GM12878 (cell line): ENCODE measurements at regions not wholly inside any gene's neighbourhood (a gene's known extent, or its start where the extent isn't known, plus 50 kb on each side); places are given as distances from the start of the nearest gene placed in this dataset.

Experiments used
- ATAC-seq: fragments of 200-7000 bp; cut with Tn5 transposase; 3 replicates; pipeline ENCODE4 v1.9.1; 2020; ENCODE audit warnings: mild to moderate bottlenecking, moderate library complexity
- BruUV-seq: library from RNA; stranded (reverse); fragments of 400-500 nt; replicated peaks from 2 replicates; lab custom pipeline; 2021; lab: Mats Ljungman, UMichigan
- CTCF ChIA-PET: fragments of 300-600 bp; sonication (Branson Sonifier 250); formaldehyde crosslinking; extraction: SDS; loops from one replicate; lab custom pipeline; 2021; ENCODE audit warnings: inconsistent platforms; lab: Yijun Ruan, JAX
- POLR2A ChIA-PET: fragments of 350-600 bp; formaldehyde crosslinking; extraction: SDS; loops from one replicate; lab custom pipeline; 2021; ENCODE audit warnings: inconsistent platforms; lab: Charles Lee
- RAD21 ChIA-PET: fragments of 300-600 bp; sonication (Branson Sonifier 250); formaldehyde crosslinking; loops from one replicate; lab custom pipeline; 2023; ENCODE audit warnings: antibody characterized with exemption; ENCODE audit not compliant: unreplicated experiment; lab: Charles Lee
- SMC1A ChIA-PET: fragments of 300-600 bp; sonication (Branson Sonifier 250); formaldehyde crosslinking; loops from one replicate; lab custom pipeline; 2023; ENCODE audit not compliant: unreplicated experiment, uncharacterized antibody; lab: Charles Lee
- DNase-seq: peaks from one replicate; pipeline ENCODE4 v3.0.0-alpha.2; 2011; ENCODE audit warnings: low read depth, low spot score
- FAIRE-seq: peaks from 3 replicates; lab custom pipeline; 2011; peaks lifted over from hg19 to GRCh38; lab: Jason Lieb, UNC
- H2AFZ ChIP-seq: 2 replicates; pipeline ENCODE4 v1.6.0; 2011; ENCODE audit warnings: low read depth, low read length, control low read depth; ENCODE audit not compliant: control insufficient read depth
- H3K27ac ChIP-seq: 2 replicates; pipeline ENCODE4 v1.5.1; 2011; ENCODE audit warnings: control low read depth; ENCODE audit not compliant: control insufficient read depth, insufficient read depth
- H3K27me3 ChIP-seq, 2 experiments: replicated peaks in 1 of 2; 2 replicates each; pipeline versions ENCODE4 v1.6.0 to v1.6.1; 2011; ENCODE audit warnings: low read length in 1 of 2; ENCODE audit not compliant: control insufficient read depth in 2 of 2, insufficient read depth in 2 of 2
- H3K36me3 ChIP-seq, 2 experiments: 2 replicates each; pipeline ENCODE4 v1.5.1; 2011; ENCODE audit warnings: low read length in 1 of 2; ENCODE audit not compliant: control insufficient read depth in 2 of 2, insufficient read depth in 2 of 2
- H3K4me1 ChIP-seq: 2 replicates; pipeline ENCODE4 v1.6.1; 2011; ENCODE audit warnings: mild to moderate bottlenecking, low read length, moderate library complexity, mixed read lengths; ENCODE audit not compliant: control insufficient read depth, insufficient read depth
- H3K4me2 ChIP-seq: 2 replicates; pipeline ENCODE4 v1.6.0; 2011; ENCODE audit warnings: control low read depth; ENCODE audit not compliant: control insufficient read depth, insufficient read depth
- H3K4me3 ChIP-seq: fragments of 200-600 bp; sonication (generic); 2 replicates; pipeline ENCODE4 v1.5.1; 2016
- H3K79me2 ChIP-seq: 2 replicates; pipeline ENCODE4 v1.6.0; 2011; ENCODE audit warnings: low read length; ENCODE audit not compliant: control insufficient read depth, insufficient read depth
- H3K9ac ChIP-seq: 2 replicates; pipeline ENCODE4 v1.8.0; 2011; ENCODE audit warnings: low read length, control low read depth, mixed read lengths; ENCODE audit not compliant: control insufficient read depth, insufficient read depth
- H3K9me3 ChIP-seq: replicated peaks from 3 replicates; pipeline ENCODE4 v1.5.1; 2011; ENCODE audit warnings: mild to moderate bottlenecking, low read length; ENCODE audit not compliant: control insufficient read depth, insufficient read depth
- H4K20me1 ChIP-seq: 2 replicates; pipeline ENCODE4 v1.6.0; 2011; ENCODE audit not compliant: control insufficient read depth, insufficient read depth
- REST ChIP-seq: IDR thresholded peaks from 2 replicates; pipeline ENCODE4 v1.6.1; 2012; ENCODE audit warnings: mild to moderate bottlenecking, low read depth, low read length
- STAT1 ChIP-seq: fragments of 450-650 bp; conservative IDR thresholded peaks from 2 replicates; pipeline ENCODE4 v1.6.1; 2014; ENCODE audit warnings: antibody characterized with exemption, mild to moderate bottlenecking
- WGBS: methylation state at CpG from one replicate; pipeline ENCODE4 v1.1.6; 2016; ENCODE audit warnings: low lambda C conversion rate; ENCODE audit not compliant: insufficient replicate concordance, insufficient coverage; ENCODE audit errors: missing lambda C conversion rate; 5-methylcytosine and 5-hydroxymethylcytosine counted together
- in situ Hi-C: fragments of 300-500 bp; cut with MboI; formaldehyde crosslinking; loops from 9 replicates; pipeline ENCODE4 v1.14.3; 2018; ENCODE audit warnings: mixed read lengths
- intact Hi-C: fragments of 100-400 bp; cut with micrococcal nuclease; formaldehyde crosslinking; loops from one replicate; pipeline ENCODE4 v1.14.2; 2022; ENCODE audit not compliant: unreplicated experiment
- TF ChIP-seq, protein P1 (sequence below): IDR thresholded peaks from 2 replicates; pipeline ENCODE4 v1.6.1; 2012; ENCODE audit warnings: improper control_type of control experiment, low read depth, low read length; ENCODE audit not compliant: insufficient replicate concordance
- TF ChIP-seq, protein P2 (sequence below): fragments of 450-650 bp; IDR thresholded peaks from 2 replicates; pipeline ENCODE4 v1.6.1; 2017; ENCODE audit warnings: mild to moderate bottlenecking

DNA sequence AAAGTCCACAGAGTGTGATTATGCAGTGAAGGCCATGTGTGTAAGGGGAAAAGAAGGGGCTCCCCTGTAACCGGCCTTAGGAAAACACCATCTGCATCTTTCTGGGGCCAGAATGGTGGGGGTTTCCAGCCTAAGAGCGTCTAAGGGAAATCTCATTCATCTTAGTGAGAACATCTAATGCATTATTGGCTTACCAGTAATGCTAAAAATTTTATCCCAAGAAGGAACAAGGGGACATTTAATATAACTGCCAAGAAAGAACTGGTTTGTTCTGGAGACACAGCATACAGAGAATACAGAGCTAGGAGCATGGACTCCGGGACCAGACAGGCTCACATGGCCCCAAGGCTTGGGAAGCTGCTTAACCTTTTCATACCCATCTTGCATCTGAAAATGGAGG, 58.3 kb upstream of the DSCAM start (continued):
- TF ChIP-seq, protein P1, sequence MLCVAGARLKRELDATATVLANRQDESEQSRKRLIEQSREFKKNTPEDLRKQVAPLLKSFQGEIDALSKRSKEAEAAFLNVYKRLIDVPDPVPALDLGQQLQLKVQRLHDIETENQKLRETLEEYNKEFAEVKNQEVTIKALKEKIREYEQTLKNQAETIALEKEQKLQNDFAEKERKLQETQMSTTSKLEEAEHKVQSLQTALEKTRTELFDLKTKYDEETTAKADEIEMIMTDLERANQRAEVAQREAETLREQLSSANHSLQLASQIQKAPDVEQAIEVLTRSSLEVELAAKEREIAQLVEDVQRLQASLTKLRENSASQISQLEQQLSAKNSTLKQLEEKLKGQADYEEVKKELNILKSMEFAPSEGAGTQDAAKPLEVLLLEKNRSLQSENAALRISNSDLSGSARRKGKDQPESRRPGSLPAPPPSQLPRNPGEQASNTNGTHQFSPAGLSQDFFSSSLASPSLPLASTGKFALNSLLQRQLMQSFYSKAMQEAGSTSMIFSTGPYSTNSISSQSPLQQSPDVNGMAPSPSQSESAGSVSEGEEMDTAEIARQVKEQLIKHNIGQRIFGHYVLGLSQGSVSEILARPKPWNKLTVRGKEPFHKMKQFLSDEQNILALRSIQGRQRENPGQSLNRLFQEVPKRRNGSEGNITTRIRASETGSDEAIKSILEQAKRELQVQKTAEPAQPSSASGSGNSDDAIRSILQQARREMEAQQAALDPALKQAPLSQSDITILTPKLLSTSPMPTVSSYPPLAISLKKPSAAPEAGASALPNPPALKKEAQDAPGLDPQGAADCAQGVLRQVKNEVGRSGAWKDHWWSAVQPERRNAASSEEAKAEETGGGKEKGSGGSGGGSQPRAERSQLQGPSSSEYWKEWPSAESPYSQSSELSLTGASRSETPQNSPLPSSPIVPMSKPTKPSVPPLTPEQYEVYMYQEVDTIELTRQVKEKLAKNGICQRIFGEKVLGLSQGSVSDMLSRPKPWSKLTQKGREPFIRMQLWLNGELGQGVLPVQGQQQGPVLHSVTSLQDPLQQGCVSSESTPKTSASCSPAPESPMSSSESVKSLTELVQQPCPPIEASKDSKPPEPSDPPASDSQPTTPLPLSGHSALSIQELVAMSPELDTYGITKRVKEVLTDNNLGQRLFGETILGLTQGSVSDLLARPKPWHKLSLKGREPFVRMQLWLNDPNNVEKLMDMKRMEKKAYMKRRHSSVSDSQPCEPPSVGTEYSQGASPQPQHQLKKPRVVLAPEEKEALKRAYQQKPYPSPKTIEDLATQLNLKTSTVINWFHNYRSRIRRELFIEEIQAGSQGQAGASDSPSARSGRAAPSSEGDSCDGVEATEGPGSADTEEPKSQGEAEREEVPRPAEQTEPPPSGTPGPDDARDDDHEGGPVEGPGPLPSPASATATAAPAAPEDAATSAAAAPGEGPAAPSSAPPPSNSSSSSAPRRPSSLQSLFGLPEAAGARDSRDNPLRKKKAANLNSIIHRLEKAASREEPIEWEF: no peak

DNA sequence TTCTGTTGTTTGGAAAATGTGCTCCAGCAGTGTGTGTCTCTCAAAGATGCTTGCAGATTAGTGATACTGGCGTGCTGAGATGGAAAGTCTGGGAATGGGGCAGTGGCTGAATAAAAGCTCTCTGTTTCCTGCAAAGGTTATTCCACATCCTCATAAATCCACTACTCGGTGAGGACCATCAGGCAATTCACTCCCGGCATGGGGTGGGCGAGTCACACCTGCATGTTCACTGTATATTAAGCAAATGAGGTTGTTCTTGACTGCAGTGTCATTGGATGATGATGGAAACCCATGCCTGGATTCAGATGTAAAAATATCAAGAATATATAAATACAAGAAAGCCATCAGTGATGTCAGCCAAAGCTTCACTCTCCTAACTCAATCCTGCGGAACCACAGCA, 65.4 kb upstream of the DSCAM start:
- DNase-seq (no peak), FAIRE-seq (no peak), ATAC-seq (no peak)
- CTCF ChIA-PET: no interaction called here
- H2AFZ ChIP-seq: no peak overlapping the region
- no peaks in the 10 kb centered on the region for H3K4me1 ChIP-seq
- H3K9ac ChIP-seq: no peak overlapping the region
- H3K4me3 ChIP-seq: no peak overlapping the region
- no peaks in the 10 kb centered on the region; the same call in 2 of the 3 replicates for H3K9me3 ChIP-seq
- SMC1A ChIA-PET: no interaction called here
- intact Hi-C loops (no loop called here), in situ Hi-C loops (no loop called here)
- no peak overlapping the region for H3K4me2 ChIP-seq
- no peaks in the 10 kb centered on the region for H4K20me1 ChIP-seq
- 46% methylated on average over 5 of the region's 5 CpGs for WGBS
- H3K36me3 ChIP-seq: no peaks in the 10 kb centered on the region
- no peaks in the 10 kb centered on the region for H3K79me2 ChIP-seq
- BruUV-seq: no TSS peak
- POLR2A ChIA-PET: no interaction called here
- RAD21 ChIA-PET: no interaction called here
- no peaks in the 10 kb centered on the region for H3K27me3 ChIP-seq
- H3K27ac ChIP-seq: no peak overlapping the region
- TF ChIP-seq STAT1 (no peak), REST (no peak)
- TF ChIP-seq, protein P2, sequence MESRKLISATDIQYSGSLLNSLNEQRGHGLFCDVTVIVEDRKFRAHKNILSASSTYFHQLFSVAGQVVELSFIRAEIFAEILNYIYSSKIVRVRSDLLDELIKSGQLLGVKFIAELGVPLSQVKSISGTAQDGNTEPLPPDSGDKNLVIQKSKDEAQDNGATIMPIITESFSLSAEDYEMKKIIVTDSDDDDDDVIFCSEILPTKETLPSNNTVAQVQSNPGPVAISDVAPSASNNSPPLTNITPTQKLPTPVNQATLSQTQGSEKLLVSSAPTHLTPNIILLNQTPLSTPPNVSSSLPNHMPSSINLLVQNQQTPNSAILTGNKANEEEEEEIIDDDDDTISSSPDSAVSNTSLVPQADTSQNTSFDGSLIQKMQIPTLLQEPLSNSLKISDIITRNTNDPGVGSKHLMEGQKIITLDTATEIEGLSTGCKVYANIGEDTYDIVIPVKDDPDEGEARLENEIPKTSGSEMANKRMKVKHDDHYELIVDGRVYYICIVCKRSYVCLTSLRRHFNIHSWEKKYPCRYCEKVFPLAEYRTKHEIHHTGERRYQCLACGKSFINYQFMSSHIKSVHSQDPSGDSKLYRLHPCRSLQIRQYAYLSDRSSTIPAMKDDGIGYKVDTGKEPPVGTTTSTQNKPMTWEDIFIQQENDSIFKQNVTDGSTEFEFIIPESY: no peak
